ENCODE measurements at regions not wholly inside any gene's neighbourhood (a gene's known extent, or its start where the extent isn't known, plus 50 kb on each side); places are given as distances from the start of the nearest gene placed in this dataset.

DNA sequence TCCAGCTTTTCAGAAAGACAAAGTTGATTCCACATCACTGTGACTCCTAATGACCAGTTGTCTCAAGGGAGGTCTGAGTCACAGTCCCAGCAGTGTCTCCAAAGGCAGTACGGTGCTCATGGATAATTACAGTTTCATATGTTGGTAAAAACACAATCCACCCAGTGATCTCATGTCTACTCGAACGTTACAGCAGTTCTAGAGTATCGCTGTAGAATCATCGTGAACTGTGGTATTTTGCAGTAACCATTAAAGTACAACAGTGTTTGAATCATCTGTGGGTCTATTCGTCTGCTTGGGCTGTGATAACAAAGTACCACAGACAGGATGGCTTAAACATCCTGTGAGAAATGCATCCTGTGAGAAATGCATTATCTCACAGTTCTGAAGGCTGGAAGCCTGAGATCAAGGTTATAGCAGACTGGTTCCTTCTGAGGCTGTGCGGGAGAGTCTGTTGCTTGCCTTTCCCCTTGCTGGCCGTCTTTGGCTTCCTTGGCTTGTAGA, 121.1 kb upstream of the SORBS2 start (continued):
- TF ChIP-seq RNF2 (IDR thresholded peaks at IDR 0.05; ENCODE audit: borderline replicate concordance, low read depth, low read length, missing control alignments, poor library complexity, severe bottlenecking) = no peak
- no peak for TF ChIP-seq SIN3A (conservative IDR thresholded peaks at IDR 0.05 in 1 of 2, IDR thresholded peaks at IDR 0.05 in 1 of 2; ENCODE audit: low read depth in 1 of 2, low read length in 2 of 2)
- no peak for TF ChIP-seq SIX5 (IDR thresholded peaks at IDR 0.05; ENCODE audit: low read depth, low read length)

All from H1 (cell line).